ENCODE measurements at regions not wholly inside any gene's neighbourhood (a gene's known extent, or its start where the extent isn't known, plus 50 kb on each side); places are given as distances from the start of the nearest gene placed in this dataset.
A peak's percentile ranks its signal among the peaks of the same experiment; 100 is the strongest.
"Not testable (repeated sequence)": the region's sequence is repeated elsewhere in the genome, so short reads cannot be mapped to it uniquely, and the experiment has no call there.

GRCh38 chr7:26083113-26083512, 68.9 kb upstream of the NFE2L3 start:
- Histone ChIP-seq H3K4me3 (ENCODE audit: low read depth, low read length) (no peak overlapping the region), H3K27ac (no peak overlapping the region), H3K27me3 (replicated peaks) (peaks cover 7% of the 10 kb centered on the region), H3K36me3 (replicated peaks) (no peaks in the 10 kb centered on the region)
- TF ChIP-seq CTCF (IDR thresholded peaks at IDR 0.05; ENCODE audit: low read depth, low read length, missing control alignments): no peak
- in situ Hi-C loops (cut with HindIII; ENCODE audit: low pct_ligation_motif_present, low sequenced_read_pairs): no loop called here
- no peak for DNase-seq

- in situ Hi-C loops (cut with HindIII; ENCODE audit: low pct_ligation_motif_present, low sequenced_read_pairs): no loop called here
- H3K36me3 ChIP-seq (replicated peaks): no peaks in the 10 kb centered on the region
These were observed 67.6 kb upstream of the NFE2L3 start for GRCh38 chr7:26084418-26084817.

GRCh38 chr7:26085771-26086170, 66.2 kb upstream of the NFE2L3 start:
- H3K36me3 ChIP-seq (replicated peaks): no peaks in the 10 kb centered on the region
- no peak for TF ChIP-seq CTCF (IDR thresholded peaks at IDR 0.05; ENCODE audit: low read depth, low read length, missing control alignments)
- H3K27me3 ChIP-seq (replicated peaks): no peaks in the 10 kb centered on the region
- no peak overlapping the region for H3K27ac ChIP-seq
- H3K4me3 ChIP-seq (ENCODE audit: low read depth, low read length): no peak overlapping the region
- in situ Hi-C loops (cut with HindIII; ENCODE audit: low pct_ligation_motif_present, low sequenced_read_pairs): no loop called here
- no peak for DNase-seq

More at GRCh38 chr7:26084418-26084817, 67.6 kb upstream of the NFE2L3 start:
- no peak for TF ChIP-seq CTCF (IDR thresholded peaks at IDR 0.05; ENCODE audit: low read depth, low read length, missing control alignments)
- Histone ChIP-seq H3K27ac (no peak overlapping the region), H3K4me3 (ENCODE audit: low read depth, low read length) (no peak overlapping the region), H3K27me3 (replicated peaks) (peaks cover 3% of the 10 kb centered on the region)
- no peak for DNase-seq

GRCh38 chr7:26087321-26088091, 64.5 kb upstream of the NFE2L3 start:
- DNase-seq: no peak
- no peaks in the 10 kb centered on the region for H3K36me3 ChIP-seq (replicated peaks)
- in situ Hi-C loops (cut with HindIII; ENCODE audit: low pct_ligation_motif_present, low sequenced_read_pairs): no loop called here
- no peak overlapping the region for H3K4me3 ChIP-seq (ENCODE audit: low read depth, low read length)
- no peak for TF ChIP-seq CTCF (IDR thresholded peaks at IDR 0.05; ENCODE audit: low read depth, low read length, missing control alignments)
- H3K27me3 ChIP-seq (replicated peaks): no peaks in the 10 kb centered on the region
- no peak overlapping the region for H3K27ac ChIP-seq

GRCh38 chr7:26089469-26089868, 62.5 kb upstream of the NFE2L3 start:
- H3K36me3 ChIP-seq (replicated peaks); H3K27ac ChIP-seq; DNase-seq; H3K4me3 ChIP-seq (ENCODE audit: low read depth, low read length); H3K27me3 ChIP-seq (replicated peaks); in situ Hi-C loops (cut with HindIII; ENCODE audit: low pct_ligation_motif_present, low sequenced_read_pairs): not testable (repeated sequence)

GRCh38 chr7:26090927-26091519, 61.0 kb upstream of the NFE2L3 start:
- no peak overlapping the region for H3K4me3 ChIP-seq (ENCODE audit: low read depth, low read length)
- DNase-seq: peak; percentile 43
- in situ Hi-C loops (cut with HindIII; ENCODE audit: low pct_ligation_motif_present, low sequenced_read_pairs): no loop called here
- no peak overlapping the region for H3K27ac ChIP-seq
- TF ChIP-seq CTCF (IDR thresholded peaks at IDR 0.05; ENCODE audit: low read depth, low read length, missing control alignments): peak; percentile 79
- H3K27me3 ChIP-seq (replicated peaks): no peaks in the 10 kb centered on the region
- H3K36me3 ChIP-seq (replicated peaks): no peaks in the 10 kb centered on the region

Measured in brain microvascular endothelial cell (primary cell).